ENCODE measurements at regions not wholly inside any gene's neighbourhood (a gene's known extent, or its start where the extent isn't known, plus 50 kb on each side); places are given as distances from the start of the nearest gene placed in this dataset.

DNA sequence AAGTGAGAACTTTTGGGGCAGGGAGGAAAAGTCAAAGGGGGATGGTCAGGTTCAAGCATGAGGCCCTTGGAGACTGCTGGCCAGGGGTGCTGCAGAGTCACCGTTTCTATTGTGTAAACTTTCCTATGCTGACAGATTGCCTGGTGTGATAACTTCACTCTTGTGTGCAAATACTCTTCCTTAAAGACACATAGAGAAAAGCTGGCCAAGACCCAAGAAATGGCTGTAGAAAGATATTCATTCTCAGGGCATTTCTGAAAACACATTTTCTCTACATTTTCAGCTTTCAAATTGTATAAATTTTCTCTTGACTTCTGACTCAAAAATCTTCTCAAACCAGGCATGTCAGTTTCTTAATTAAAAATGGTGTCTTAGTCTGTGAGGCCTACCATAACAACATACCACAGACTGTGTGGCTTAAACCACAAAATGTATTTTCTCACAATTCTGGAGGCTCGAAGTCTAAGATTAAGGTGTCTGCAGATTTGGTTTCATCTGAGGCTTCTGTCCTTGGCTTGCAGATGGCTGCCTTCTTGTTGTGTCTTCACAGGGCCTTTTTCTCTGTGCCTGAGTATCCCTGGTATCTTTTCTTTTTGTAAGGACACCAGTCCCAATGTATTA, 304.5 kb downstream of the KCNRG start:
- TF ChIP-seq CTCF (IDR thresholded peaks at IDR 0.05) (no peak), POLR2AphosphoS5 (IDR thresholded peaks at IDR 0.05) (no peak), POLR2A (IDR thresholded peaks at IDR 0.05; ENCODE audit: low read depth) (no peak)
- intact Hi-C loops (cut with DNase I): no loop called here
- no peak for DNase-seq (ENCODE audit: extremely low spot score)
- 61% methylated on average over 2 of the region's 2 CpGs for whole genome bisulfite sequencing
- no peaks in the 10 kb centered on the region for H3K27me3 ChIP-seq
- no peak overlapping the region for H3K4me3 ChIP-seq
- H3K27ac ChIP-seq (replicated peaks in 1 of 4): no peak overlapping the region
- no peaks in the 10 kb centered on the region for H3K9me3 ChIP-seq
- no peaks in the 10 kb centered on the region for H3K36me3 ChIP-seq
- no peaks in the 10 kb centered on the region for H3K4me1 ChIP-seq

DNA sequence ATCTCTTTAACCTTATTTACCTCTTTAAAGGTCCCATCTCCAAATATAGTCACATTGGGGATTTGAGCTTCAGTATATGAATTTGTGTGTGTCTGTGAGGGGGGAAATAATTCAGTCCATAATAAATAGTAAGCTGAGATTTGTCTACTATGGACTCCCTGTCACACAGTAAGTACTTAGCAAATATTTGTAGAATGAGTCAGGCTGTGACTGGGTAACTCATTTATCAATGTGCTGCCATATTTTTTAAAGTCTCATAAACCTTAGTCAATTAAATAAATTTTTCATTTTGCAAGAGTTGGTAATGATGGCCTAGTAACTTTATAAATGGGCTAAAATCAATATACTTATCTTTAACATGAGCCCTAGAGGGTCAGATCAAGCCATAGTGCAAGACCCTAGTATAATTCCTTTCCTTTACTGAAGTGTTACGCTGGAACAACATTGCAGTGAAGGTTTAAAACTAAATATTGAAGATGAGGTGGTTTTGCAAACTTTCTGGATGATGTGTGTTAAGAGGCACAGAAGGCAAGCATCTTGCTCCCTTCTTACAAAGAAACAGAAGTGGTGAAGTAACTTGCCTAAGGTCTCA, 305.1 kb downstream of the KCNRG start:
- intact Hi-C loops (cut with DNase I): no loop called here
- Histone ChIP-seq H3K4me1 (no peaks in the 10 kb centered on the region), H3K27me3 (no peaks in the 10 kb centered on the region), H3K4me3 (no peak overlapping the region), H3K36me3 (no peaks in the 10 kb centered on the region), H3K27ac (replicated peaks in 1 of 4) (no peak overlapping the region), H3K9me3 (no peaks in the 10 kb centered on the region)
- TF ChIP-seq POLR2A (IDR thresholded peaks at IDR 0.05; ENCODE audit: low read depth): no peak
- no peak for TF ChIP-seq CTCF (IDR thresholded peaks at IDR 0.05)
- TF ChIP-seq POLR2AphosphoS5 (IDR thresholded peaks at IDR 0.05): no peak
- no peak for TF ChIP-seq EP300 (IDR thresholded peaks at IDR 0.05)
- DNase-seq (ENCODE audit: extremely low spot score): no peak
- WGBS: 0% methylated on average over 1 of the region's 1 CpG

DNA sequence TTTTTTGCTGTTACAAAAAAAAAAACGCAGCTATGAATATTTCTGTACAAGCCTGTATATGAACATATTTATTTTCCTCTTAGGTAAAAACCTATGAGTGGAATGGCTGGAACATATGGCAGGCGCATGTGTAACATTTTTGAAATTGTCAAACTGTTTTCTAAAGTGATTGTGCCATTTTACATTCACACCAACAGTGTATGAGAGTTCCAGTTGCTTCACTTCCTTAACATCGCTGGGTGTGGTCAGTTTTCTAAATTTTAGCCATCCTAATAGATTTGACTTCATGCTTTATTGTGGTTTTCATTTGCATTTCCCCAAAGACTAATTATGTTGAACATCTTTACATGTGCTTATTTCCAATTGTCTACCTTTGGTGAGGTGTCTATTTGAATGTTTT, 306.8 kb downstream of the KCNRG start:
- Histone ChIP-seq H3K9me3 (no peaks in the 10 kb centered on the region), H3K4me3 (no peak overlapping the region), H3K27ac (replicated peaks in 1 of 4) (no peak overlapping the region), H3K4me1 (no peaks in the 10 kb centered on the region), H3K36me3 (no peaks in the 10 kb centered on the region), H3K27me3 (no peaks in the 10 kb centered on the region)
- TF ChIP-seq POLR2AphosphoS5 (IDR thresholded peaks at IDR 0.05) (no peak), CTCF (IDR thresholded peaks at IDR 0.05) (no peak), EP300 (IDR thresholded peaks at IDR 0.05) (no peak), POLR2A (IDR thresholded peaks at IDR 0.05; ENCODE audit: low read depth) (no peak)
- DNase-seq (ENCODE audit: extremely low spot score): no peak
- WGBS: 88% methylated on average over 3 of the region's 3 CpGs
- intact Hi-C loops (cut with DNase I): no loop called here

GRCh38 chr13:50323440-50324065, 308.3 kb downstream of the KCNRG start:
- H3K4me3 ChIP-seq: no peak overlapping the region
- 57% methylated on average over 3 of the region's 3 CpGs for WGBS

More at GRCh38 chr13:50323440-50324065, 308.3 kb downstream of the KCNRG start:
- DNase-seq (ENCODE audit: extremely low spot score): no peak
- H3K36me3 ChIP-seq: no peaks in the 10 kb centered on the region
- TF ChIP-seq POLR2AphosphoS5 (IDR thresholded peaks at IDR 0.05) (no peak), CTCF (IDR thresholded peaks at IDR 0.05) (no peak), POLR2A (IDR thresholded peaks at IDR 0.05; ENCODE audit: low read depth) (no peak), EP300 (IDR thresholded peaks at IDR 0.05) (no peak)
- intact Hi-C loops (cut with DNase I): no loop called here
- no peaks in the 10 kb centered on the region for H3K9me3 ChIP-seq
- no peaks in the 10 kb centered on the region for H3K4me1 ChIP-seq
- H3K27me3 ChIP-seq: no peaks in the 10 kb centered on the region
- no peak overlapping the region for H3K27ac ChIP-seq (replicated peaks in 1 of 4)

All from esophagus muscularis mucosa (tissue), 4 donors.